ENCODE measurements at regions not wholly inside any gene's neighbourhood (a gene's known extent, or its start where the extent isn't known, plus 50 kb on each side); places are given as distances from the start of the nearest gene placed in this dataset.

DNA sequence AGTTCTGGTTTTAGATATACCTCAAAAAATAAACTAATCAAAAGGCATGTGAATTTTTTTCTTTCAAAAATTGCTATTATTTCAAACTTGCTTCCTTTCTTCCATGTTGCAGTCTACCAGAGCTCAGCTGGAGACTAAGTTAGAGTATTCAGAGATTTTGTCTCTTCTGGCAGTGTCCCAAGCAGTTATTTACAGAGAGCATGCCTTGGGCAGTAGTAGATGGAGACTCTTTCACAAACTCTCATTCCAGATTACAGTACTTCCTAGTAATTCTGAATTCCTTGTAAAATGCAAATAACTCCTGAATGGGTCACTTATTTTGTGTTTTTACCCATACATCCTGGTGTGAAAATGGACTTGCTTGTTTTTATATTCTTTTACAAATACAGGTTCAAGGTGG lies 703.4 kb downstream of the EPHA7 start:
- Histone ChIP-seq H3K4me2 (replicated peaks; ENCODE audit: extremely low read depth, low read length, poor library complexity, severe bottlenecking) (no peak overlapping the region), H3K4me1 (ENCODE audit: control insufficient read depth in 1 of 2, insufficient read depth in 2 of 2, low read length in 2 of 2) (no peaks in the 10 kb centered on the region), H3K27me3 (ENCODE audit: control insufficient read depth in 2 of 2, insufficient read depth in 2 of 2, low read length in 2 of 2) (no peaks in the 10 kb centered on the region), H4K20me1 (ENCODE audit: insufficient read depth, low read length) (no peaks in the 10 kb centered on the region), H3K4me3 (replicated peaks in 1 of 3; ENCODE audit: low read depth in 2 of 3, low read length in 3 of 3) (no peak overlapping the region), H3K79me2 (ENCODE audit: insufficient read depth, low read length) (no peaks in the 10 kb centered on the region), H3K27ac (ENCODE audit: low read depth in 1 of 2, low read length in 2 of 2) (no peak overlapping the region), H3K9ac (ENCODE audit: insufficient read depth, low read length, poor library complexity, severe bottlenecking) (no peak overlapping the region), H3K9me3 (replicated peaks in 1 of 2; ENCODE audit: control insufficient read depth in 1 of 2, insufficient read depth in 1 of 2, low read length in 2 of 2) (no peaks in the 10 kb centered on the region), H2AFZ (ENCODE audit: insufficient read depth, low read depth, low read length, poor library complexity, severe bottlenecking) (no peak overlapping the region), H3K36me3 (replicated peaks in 1 of 2; ENCODE audit: control insufficient read depth in 1 of 2, insufficient read depth in 2 of 2, low read length in 2 of 2) (no peaks in the 10 kb centered on the region)
- Mint-ChIP-seq H3K36me3 (no peaks in the 10 kb centered on the region), H3K4me3 (no peak overlapping the region), H3K27ac (no peak overlapping the region), H3K27me3 (ENCODE audit: low read depth in 3 of 3) (no peaks in the 10 kb centered on the region), H3K4me1 (no peaks in the 10 kb centered on the region), H3K9me3 (peaks cover 0 to 8% (median 2%) of the 10 kb centered on the region in 7 donors)
- intact Hi-C loops (cut with micrococcal nuclease): no loop called here
- DNase-seq: no peak
- TF ChIP-seq, protein P1, sequence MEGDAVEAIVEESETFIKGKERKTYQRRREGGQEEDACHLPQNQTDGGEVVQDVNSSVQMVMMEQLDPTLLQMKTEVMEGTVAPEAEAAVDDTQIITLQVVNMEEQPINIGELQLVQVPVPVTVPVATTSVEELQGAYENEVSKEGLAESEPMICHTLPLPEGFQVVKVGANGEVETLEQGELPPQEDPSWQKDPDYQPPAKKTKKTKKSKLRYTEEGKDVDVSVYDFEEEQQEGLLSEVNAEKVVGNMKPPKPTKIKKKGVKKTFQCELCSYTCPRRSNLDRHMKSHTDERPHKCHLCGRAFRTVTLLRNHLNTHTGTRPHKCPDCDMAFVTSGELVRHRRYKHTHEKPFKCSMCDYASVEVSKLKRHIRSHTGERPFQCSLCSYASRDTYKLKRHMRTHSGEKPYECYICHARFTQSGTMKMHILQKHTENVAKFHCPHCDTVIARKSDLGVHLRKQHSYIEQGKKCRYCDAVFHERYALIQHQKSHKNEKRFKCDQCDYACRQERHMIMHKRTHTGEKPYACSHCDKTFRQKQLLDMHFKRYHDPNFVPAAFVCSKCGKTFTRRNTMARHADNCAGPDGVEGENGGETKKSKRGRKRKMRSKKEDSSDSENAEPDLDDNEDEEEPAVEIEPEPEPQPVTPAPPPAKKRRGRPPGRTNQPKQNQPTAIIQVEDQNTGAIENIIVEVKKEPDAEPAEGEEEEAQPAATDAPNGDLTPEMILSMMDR (IDR thresholded peaks at IDR 0.05): no peak

DNA sequence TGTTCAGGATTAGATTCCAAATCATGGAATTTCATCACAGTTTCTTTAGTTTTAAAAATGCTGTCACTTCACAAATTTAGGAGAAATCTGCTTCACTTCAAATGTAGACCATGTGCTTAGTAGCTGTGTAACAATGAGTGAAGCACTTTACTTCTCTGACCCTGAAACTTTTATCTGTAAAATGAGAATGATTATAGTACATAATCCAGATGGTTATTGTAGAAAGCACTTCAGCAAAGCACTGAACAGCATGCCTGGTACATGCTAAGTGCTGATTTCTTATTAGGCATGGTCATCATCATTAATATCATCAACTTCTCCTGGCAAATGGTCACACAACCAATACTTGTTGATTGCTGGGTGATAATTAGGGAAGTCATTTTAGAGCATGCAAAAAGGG lies 705.0 kb downstream of the EPHA7 start:
- H3K36me3 Mint-ChIP-seq: no peaks in the 10 kb centered on the region
- Histone ChIP-seq H3K27ac (ENCODE audit: low read depth in 1 of 2, low read length in 2 of 2) (no peak overlapping the region), H3K4me1 (ENCODE audit: control insufficient read depth in 1 of 2, insufficient read depth in 2 of 2, low read length in 2 of 2) (no peaks in the 10 kb centered on the region), H3K79me2 (ENCODE audit: insufficient read depth, low read length) (no peaks in the 10 kb centered on the region), H3K27me3 (ENCODE audit: control insufficient read depth in 2 of 2, insufficient read depth in 2 of 2, low read length in 2 of 2) (no peaks in the 10 kb centered on the region), H3K4me3 (replicated peaks in 1 of 3; ENCODE audit: low read depth in 2 of 3, low read length in 3 of 3) (no peak overlapping the region), H4K20me1 (ENCODE audit: insufficient read depth, low read length) (no peaks in the 10 kb centered on the region), H3K4me2 (replicated peaks; ENCODE audit: extremely low read depth, low read length, poor library complexity, severe bottlenecking) (no peak overlapping the region), H3K9me3 (replicated peaks in 1 of 2; ENCODE audit: control insufficient read depth in 1 of 2, insufficient read depth in 1 of 2, low read length in 2 of 2) (no peaks in the 10 kb centered on the region), H2AFZ (ENCODE audit: insufficient read depth, low read depth, low read length, poor library complexity, severe bottlenecking) (no peak overlapping the region), H3K36me3 (replicated peaks in 1 of 2; ENCODE audit: control insufficient read depth in 1 of 2, insufficient read depth in 2 of 2, low read length in 2 of 2) (no peaks in the 10 kb centered on the region), H3K9ac (ENCODE audit: insufficient read depth, low read length, poor library complexity, severe bottlenecking) (no peak overlapping the region)
- no peak for DNase-seq
- H3K27ac Mint-ChIP-seq: no peak overlapping the region
- H3K9me3 Mint-ChIP-seq: peaks cover 0 to 3% (median 0%) of the 10 kb centered on the region in 7 donors
- H3K4me1 Mint-ChIP-seq: no peaks in the 10 kb centered on the region
- TF ChIP-seq, protein P1 (IDR thresholded peaks at IDR 0.05): no peak
- H3K4me3 Mint-ChIP-seq: no peak overlapping the region
- intact Hi-C loops (cut with micrococcal nuclease): no loop called here
- no peaks in the 10 kb centered on the region for H3K27me3 Mint-ChIP-seq (ENCODE audit: low read depth in 3 of 3)
